HG02943 (cell line): ENCODE measurements at regions not wholly inside any gene's neighbourhood (a gene's known extent, or its start where the extent isn't known, plus 50 kb on each side); places are given as distances from the start of the nearest gene placed in this dataset.

Experiments
- ATAC-seq: cut with Tn5 transposase; IDR thresholded peaks from one replicate; pipeline ENCODE4 v1.9.1; 2021; ENCODE audit warnings: mild to moderate bottlenecking, low read depth, moderate library complexity; ENCODE audit not compliant: unreplicated experiment

DNA sequence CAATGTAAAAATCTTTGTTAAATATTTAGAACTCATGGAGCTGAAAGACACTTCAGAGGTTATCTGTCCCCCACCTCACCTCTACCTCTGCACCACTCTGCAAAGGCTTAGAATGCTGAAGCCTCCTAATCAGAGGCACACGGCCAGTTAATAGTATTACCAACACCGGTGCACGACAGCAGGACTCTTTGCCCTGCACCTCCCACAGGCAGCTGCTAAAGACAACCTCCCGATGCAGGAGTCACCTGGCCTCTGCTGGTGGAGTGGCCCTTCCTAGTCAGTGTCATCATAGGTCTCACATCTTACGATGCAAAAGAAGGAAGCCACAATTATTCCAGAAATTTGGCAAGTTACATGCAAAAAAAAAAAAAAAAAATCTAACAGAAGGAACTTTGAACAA, 66.6 kb upstream of the MGMT start:
- no peak for ATAC-seq

DNA sequence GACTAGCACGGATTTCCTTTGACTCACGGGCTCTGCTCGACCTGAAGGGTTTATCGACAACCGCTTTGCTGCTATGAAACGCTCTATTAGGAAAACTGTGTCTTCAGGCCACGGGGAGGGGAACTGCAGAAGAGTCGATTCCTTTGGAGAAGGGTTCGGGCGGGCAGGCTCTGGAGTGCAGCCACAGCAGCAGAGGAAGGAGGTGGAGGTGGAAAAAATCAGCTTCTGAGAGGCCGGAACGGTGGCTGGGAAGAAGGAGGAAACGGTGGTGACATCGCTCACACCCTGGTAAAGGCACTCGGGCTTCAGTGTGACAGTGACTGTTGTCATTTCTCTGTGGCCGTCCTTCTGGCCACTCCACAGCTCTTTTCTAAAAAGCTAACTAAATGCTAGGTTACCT, 64.6 kb upstream of the MGMT start:
- no peak for ATAC-seq

DNA sequence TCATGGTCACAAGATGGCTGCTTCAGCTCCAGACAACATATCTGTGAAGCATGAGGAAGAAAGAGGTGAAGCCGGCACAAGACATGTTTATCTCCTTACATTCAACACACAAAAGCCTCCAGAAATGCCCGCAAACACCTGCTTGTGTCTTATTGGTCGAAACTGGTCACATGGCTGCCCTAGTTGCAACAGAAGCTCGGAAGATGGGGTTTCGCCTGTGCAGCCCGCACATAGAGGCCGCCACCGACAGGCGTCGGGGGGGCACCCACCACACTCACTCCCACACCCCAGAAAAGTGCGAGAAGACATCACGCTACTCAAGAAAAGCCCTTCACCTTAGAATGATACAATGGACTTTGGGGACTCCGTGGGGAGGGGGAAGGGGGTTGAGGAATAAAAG, 63.0 kb upstream of the MGMT start:
- ATAC-seq, result no peak

DNA sequence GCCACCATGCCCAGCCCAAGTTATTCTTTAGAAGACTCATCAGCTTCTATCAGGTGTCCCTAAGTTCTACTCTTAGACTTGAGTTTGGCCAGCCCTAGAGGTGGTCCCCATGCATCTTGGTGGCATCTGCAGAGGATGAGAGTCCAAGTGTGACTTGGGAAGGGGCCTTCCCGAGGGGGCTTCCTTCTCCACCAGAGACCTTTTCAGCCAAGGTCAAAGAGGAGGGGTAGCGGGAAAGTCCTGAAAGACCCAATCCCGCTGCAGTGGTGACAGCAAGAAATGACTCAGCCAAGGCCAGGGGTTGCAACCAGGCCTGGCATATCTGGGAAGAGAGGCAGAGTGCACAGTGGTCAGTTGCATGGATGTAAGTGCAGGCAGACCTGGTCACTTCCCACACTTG, 61.7 kb upstream of the MGMT start:
- ATAC-seq, result no peak

DNA sequence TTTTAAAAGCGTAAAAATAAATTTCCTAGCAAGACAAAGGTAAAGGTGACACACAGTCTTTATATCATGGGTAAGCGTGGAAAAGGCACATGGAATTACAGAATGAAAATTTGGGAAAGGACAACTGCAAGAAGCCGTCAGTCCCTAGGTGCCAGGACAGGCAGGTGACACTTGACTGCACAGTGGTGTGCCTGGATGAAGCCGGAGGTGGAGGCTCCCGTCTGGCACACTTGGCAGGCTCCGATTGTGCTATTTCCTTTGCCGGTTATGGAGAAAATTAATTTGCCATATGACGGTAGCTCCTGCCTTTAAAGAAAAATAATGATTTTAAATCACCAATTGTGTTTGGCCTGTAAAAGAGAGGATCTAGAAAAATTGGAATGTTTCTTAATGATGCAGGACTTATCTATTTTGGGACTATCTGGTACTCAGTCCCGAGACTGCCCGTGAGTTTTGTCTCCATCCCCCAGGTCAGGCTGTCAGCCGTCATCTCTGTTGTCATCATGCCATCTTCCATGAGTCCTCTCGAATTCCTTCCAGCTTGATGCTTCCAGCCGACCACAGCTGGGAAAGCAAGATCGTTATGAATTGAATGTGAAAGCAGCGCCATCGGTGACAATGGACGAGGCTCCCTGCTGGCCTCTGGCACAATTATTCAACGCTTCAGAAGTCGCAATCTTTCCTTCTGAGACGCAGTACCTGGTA, 56.2 kb upstream of the MGMT start:
- ATAC-seq, result no peak

DNA sequence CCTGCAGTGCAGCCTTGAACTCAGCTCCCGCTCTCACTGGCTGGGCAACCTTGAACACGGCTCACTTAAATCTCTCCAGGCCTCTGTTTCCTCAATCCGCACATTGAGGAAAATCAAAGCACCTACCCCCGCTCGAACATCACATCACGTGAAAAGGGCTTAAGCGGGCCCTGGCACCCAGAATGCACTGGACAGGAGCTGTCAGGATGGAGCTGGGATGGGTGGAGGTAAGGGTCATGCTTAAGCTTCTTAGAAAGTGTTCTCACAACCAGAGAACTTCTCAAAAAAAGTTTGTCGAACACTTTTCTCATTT, 55.7 kb upstream of the MGMT start:
- no peak for ATAC-seq

DNA sequence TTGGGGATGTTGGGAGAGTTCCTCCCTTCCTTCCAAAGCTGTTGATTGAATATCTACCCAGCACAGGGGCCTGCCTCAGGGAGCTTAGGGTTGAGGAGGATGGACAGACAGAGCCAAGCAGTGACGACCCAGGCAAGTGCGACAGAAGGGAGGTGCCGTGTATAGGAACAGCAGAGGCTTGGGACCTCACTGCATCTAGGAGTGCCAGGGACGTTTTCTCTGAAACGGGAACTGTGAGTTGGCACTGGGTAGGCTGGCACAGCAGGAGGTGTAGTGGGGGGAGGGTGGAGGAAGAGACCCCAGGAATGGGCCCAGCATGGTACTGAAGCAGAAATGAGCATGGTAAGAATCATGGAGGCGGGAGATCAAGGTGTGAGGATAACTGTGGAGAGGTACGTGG, 55.3 kb upstream of the MGMT start:
- ATAC-seq, result no peak

DNA sequence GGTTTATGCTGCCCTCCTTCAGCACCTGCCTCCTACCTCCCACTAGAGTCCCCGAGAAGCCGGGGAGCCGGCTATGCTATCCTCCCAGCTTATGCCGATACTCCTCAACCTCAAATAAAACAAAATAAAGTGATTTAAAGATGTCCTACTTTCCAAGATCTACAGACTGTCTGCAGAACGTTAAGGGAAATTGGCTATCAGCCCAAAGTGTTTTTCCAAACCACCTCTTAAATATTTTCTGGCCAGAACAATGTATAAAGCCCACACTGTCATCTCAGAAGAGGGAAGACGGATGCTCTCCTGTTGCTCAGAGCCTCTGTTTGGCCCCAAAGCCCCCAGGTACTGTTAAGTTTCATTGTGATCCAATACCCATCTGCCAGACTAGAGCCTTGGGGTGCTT, 54.0 kb upstream of the MGMT start:
- ATAC-seq, result no peak

DNA sequence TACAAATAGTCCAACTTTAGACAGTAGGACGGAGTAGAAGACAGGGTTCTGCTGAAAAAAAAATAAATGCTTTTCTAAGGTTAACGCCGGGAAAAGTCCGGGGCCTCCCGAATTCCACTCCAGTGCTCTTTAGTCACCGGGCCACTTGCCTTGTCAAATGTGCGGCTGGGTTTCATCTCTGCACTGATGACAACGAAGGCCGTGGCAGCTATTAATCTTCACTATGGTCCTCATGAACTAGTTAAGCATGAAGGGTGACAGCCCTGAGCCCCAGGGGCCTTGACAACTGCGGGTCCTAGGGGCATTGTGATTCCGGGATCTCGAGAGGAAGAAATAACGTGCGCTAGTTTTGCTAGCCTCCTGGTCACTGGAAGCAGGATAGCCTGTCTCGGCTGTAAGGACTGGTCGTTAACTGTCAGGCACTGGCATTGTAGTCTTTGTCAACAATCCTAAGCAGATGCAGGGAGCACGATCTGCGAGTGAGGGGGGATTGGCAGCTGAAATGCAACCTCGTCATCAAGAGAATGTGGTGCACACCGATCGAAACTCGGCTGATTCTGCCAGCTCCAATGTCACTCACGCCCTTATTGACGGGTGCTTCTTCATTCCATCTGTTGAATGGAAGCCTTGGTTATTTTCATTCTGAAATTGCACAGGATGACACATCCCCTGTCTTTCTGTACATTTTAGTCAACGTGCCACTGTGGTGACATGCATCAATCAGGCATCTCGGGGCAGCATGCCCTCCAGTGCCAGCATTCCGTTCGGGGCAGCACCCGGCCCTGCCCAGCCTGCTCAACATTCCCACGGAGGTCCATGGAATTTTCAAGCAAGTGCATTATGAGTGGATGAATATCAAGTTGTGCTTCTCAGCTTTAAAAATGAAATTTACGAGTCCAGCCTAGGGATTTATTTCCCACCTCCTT, 51.6 kb upstream of the MGMT start:
- ATAC-seq, result no peak

DNA sequence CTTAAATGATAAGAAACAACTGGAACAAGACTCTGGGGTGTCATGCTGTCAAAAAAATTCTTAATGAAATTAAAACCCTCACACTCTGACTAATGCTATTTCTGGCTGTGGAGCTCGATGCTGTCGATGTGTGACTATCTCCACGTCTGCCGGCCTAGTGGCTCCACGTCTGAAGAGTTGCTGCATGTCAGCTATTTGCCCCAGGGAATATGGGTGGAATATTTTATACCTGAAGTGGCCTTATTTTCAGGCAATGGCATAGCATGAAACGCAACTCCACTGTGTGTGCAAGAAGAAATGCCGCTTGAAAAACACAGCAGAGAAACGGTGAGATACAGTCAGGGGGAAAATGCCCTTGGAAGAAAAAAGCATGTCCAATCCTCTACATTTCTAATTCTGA, 50.9 kb upstream of the MGMT start:
- ATAC-seq, result no peak

DNA sequence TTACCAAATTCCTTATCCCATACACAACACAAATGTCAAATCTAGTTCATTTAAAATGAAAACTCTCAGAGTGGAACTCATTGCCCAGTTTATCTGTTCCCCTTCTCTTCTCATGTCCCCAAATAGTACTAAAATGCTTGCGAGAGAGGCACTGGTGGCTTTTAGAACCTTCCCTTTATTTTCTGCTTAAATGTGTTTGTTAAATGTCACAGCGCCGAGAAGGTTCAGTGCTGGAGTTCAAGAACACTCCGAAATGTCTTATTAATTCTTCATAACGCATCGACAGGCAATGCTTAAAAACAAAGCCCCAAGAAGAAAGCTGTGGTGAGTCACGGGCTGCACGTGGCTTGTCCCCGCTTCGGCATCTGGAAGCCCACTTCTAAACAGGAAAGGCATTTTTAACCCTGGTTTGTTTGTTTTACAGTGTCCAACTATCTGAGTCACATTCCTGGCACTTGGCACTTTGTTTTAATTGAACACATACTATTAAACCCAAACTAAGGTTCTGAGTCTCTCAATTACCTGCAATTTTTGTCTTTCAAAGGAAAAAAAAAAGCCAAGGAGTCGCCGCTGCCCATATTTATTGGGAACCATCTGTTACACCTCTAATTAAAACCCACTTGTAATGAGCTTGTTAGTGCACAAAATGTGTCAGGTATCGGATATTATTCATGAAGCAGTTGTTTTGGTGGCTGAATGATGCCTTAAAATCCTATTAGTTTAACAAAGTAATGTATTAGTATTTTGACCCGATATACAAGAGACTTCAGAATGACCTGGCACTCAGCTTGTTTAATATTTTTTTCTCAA, 49.9 kb upstream of the MGMT start:
- ATAC-seq, result no peak
